ENCODE measurements at regions not wholly inside any gene's neighbourhood (a gene's known extent, or its start where the extent isn't known, plus 50 kb on each side); places are given as distances from the start of the nearest gene placed in this dataset.
"Not testable (repeated sequence)": the region's sequence is repeated elsewhere in the genome, so short reads cannot be mapped to it uniquely, and the experiment has no call there.

GRCh38 chr6:131445356-131445755 is 127.7 kb upstream of the ARG1 start:
- not testable (repeated sequence) for TF ChIP-seq CTCF (IDR thresholded peaks at IDR 0.05); REST (IDR thresholded peaks at IDR 0.05; ENCODE audit: insufficient read depth in 1 of 2, low read depth in 2 of 2, low read length in 1 of 2); SIN3A (IDR thresholded peaks at IDR 0.05; ENCODE audit: borderline replicate concordance, insufficient read depth, low read depth, low read length); POLR2AphosphoS5 (IDR thresholded peaks at IDR 0.05; ENCODE audit: low read depth, low read length); TCF7L2 (IDR thresholded peaks at IDR 0.05; ENCODE audit: low read depth, low read length)
